HL-60 (cell line): ENCODE measurements at regions not wholly inside any gene's neighbourhood (a gene's known extent, or its start where the extent isn't known, plus 50 kb on each side); places are given as distances from the start of the nearest gene placed in this dataset.

Experiments used
- DNase-seq, 2 experiments: peaks; one replicate each; pipeline ENCODE4 v3.0.0-alpha.2; 2010 to 2020; ENCODE audit warnings: low read depth in 1 of 2, low spot score in 1 of 2
- H3K27ac ChIP-seq: fragments of 250-450 bp; sonication (Bioruptor Pico); replicated peaks from 2 replicates; pipeline ENCODE4 v1.5.1; 2020; ENCODE audit warnings: mild to moderate bottlenecking, moderate library complexity
- H3K27me3 ChIP-seq: fragments of 250-450 bp; sonication (Bioruptor Pico); 2 replicates; pipeline ENCODE4 v1.5.1; 2021; ENCODE audit warnings: mild to moderate bottlenecking, moderate library complexity; ENCODE audit not compliant: insufficient read depth, poor library complexity, severe bottlenecking
- H3K4me3 ChIP-seq: replicated peaks from 2 replicates; pipeline ENCODE4 v1.5.1; 2011; ENCODE audit warnings: mild to moderate bottlenecking, control low read depth, low read length; ENCODE audit not compliant: insufficient read depth
- CTCF ChIP-seq: IDR thresholded peaks from one replicate; pipeline ENCODE4 v1.5.1; 2011; ENCODE audit warnings: low read length, control low read depth, inconsistent platforms; ENCODE audit not compliant: insufficient read depth
- GABPA ChIP-seq: IDR thresholded peaks from 2 replicates; pipeline ENCODE4 v1.6.1; 2012; ENCODE audit warnings: low read depth
- POLR2AphosphoS5 ChIP-seq: IDR thresholded peaks from 2 replicates; pipeline ENCODE4 v1.6.1; 2012; ENCODE audit warnings: low read depth
- REST ChIP-seq: IDR thresholded peaks from 2 replicates; pipeline ENCODE4 v1.6.1; 2012; ENCODE audit warnings: low read depth; ENCODE audit not compliant: insufficient replicate concordance
- SPI1 ChIP-seq: IDR thresholded peaks from 2 replicates; pipeline ENCODE4 v1.6.1; 2012; ENCODE audit warnings: low read depth, mild to moderate bottlenecking, borderline replicate concordance

- H3K27ac ChIP-seq, result no peak overlapping the region
- H3K4me3 ChIP-seq, result no peak overlapping the region
- H3K27me3 ChIP-seq, result no peaks in the 10 kb centered on the region
- no peak for TF ChIP-seq POLR2AphosphoS5
- no peak for TF ChIP-seq CTCF
- no peak for TF ChIP-seq SPI1
- TF ChIP-seq REST, result no peak
- TF ChIP-seq GABPA, result no peak
- DNase-seq, result no peak
These were observed 103.7 kb upstream of the CD96 start for GRCh38 chr3:111438283-111438682.

- Histone ChIP-seq H3K27me3 (no peaks in the 10 kb centered on the region), H3K4me3 (no peak overlapping the region), H3K27ac (no peak overlapping the region)
- TF ChIP-seq POLR2AphosphoS5 (no peak), GABPA (no peak), SPI1 (no peak), CTCF (no peak), REST (no peak)
- DNase-seq, result no peak
These were observed 87.4 kb upstream of the CD96 start for GRCh38 chr3:111454551-111454950.

- no peak overlapping the region for H3K4me3 ChIP-seq
- no peaks in the 10 kb centered on the region for H3K27me3 ChIP-seq
- DNase-seq, result no peak
- TF ChIP-seq POLR2AphosphoS5 (no peak), REST (no peak), CTCF (no peak), SPI1 (no peak), GABPA (no peak)
- H3K27ac ChIP-seq, result no peak overlapping the region
These were observed 76.8 kb upstream of the CD96 start for GRCh38 chr3:111465081-111465670.
